CD1c-positive myeloid dendritic cell (primary cell): ENCODE measurements at regions not wholly inside any gene's neighbourhood (a gene's known extent, or its start where the extent isn't known, plus 50 kb on each side); places are given as distances from the start of the nearest gene placed in this dataset.

ENCODE experiments used
- DNase-seq: peaks from one replicate; pipeline ENCODE4 v3.0.0-alpha.2; 2016; ENCODE audit errors: extremely low spot score

DNA sequence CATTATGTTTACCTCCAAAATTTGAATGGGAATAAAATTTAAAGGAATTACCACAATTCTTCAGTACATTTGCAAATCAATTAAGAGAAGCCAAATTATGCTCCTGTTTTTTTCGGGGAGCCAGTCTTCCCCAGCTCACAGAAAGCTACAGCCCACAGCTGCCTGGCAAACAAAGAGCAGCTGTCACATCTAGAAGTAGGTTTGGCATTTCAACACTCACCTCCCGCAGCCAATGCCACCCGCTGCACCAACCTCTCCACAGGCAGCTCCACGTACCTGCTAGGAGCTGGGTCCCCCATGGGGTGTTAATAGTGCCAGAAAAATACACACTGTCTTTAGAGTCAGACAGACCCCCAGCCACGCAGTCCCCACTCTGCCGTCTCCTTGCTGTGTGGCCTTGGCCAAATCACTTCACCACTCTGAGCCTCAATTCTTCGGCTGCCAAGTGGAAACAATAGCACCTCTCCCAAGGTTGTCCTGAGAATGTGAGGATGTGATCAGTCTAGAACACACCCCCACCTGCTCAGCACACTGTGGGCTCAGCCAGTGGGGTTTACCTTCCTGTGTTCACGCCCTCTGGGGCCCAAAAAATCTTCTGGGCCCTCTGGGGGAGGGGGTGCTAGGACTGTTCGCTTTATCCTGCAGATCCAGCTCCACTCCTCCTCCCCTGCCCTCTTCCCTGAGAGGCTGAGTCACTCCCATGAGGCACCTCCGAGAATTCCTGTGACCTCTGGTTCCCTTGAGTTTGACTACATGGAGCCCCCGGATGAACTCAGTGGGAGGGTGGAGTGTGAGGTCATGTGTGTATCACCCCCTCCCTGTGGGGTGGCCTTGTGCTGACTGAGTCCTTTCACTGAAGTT, 204.3 kb upstream of the GRIK3 start:
- no peak for DNase-seq

DNA sequence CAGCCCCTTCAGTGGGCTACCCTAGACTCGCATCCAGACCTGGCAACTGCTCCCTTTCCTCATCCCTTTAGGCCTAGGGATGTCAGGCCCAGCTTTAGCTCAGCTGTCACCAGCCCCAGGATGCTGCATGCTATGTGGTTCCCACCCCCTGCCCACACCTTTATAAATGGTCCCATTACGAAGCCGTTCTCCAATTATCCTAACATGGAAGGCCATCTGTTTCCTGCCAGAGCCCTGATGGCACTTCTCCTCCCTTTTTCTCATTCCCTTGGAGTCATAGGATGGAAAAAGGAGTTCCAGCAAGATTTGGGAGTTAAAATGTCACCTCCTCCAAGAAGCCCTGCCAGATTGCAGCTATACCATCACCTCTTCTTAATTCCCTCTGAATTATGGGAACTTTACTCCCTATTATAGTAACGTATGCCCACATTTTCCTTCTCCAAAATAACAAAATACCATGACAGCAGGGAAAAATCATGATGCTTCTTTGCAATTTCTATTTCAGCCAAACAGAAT, 205.0 kb upstream of the GRIK3 start:
- no peak for DNase-seq

GRCh38 chr1:37240897-37241296, 206.6 kb upstream of the GRIK3 start:
- DNase-seq = no peak

DNA sequence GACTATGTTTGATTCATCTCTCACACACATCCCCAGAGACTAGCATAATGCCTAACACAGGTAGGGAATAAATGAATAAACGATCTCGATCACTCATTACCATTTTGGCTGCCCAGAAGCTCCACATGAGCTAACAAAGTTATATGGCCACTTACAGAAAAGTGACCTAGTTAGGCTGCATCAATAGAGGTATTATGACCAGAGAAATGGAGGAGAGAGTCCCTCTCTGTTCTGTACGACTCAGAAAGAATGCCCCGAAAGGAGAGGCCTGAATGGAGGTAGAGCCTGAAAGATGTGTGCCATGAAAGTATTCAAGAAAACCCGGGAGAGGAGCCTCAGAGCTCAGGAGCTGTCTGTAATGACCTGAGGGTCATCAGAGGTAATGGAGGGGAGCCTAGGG, 208.2 kb upstream of the GRIK3 start:
- no peak for DNase-seq

DNA sequence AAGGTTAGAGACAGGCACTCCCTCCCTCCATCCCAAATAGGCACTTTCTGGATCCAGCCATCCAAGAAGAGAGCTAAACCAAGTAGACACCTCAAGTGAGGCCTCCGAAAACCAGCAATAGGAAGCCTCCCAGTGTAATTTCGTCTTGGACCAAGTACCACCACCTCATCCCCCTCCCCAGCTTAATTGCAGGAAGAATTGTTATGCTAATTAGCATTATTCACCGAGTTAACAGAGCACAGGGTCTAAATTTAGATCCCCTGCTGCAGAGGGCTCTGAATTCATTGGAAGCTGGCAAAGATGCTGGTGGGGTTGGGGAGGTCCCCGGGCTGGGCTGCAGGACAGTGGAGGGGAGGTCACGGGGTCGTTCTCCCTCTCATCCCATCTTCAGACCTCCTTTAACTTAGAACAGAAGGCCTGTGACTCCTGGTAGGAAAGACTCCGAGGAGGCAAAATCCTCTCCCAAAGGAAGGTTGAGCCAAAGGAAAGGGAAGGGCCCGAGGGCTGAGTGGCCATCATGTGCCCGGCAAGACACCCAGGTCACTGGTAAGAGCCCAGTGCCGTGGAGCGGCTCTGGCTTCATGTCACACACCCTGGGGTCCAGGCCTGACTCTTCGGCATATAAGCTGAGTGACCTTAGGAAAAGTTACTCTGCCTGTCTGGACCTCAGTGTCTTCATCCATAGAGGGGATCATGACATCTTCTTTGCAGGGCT, 209.2 kb upstream of the GRIK3 start:
- DNase-seq = no peak

- DNase-seq = no peak
These were observed 209.8 kb upstream of the GRIK3 start for GRCh38 chr1:37244083-37244480.

DNA sequence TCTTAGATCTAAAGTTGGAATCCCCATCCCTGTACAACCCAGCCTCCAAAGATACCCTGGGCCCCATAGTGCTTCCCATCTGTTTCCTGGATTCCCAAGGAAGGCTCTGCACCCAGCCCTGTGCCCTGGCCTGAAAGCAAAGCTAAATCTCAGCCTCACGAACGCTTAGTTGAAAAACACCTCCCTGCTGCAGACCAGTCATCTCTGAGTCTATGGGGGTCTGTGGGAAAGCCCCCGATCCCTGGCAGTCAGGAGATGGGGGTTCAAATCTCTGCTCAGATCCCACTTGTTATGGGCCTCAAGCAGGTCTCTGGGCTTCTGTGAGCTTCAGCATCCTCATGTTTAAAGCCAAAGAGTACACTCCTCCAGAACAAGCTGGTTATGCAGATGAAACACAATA, 210.5 kb upstream of the GRIK3 start:
- no peak for DNase-seq

DNA sequence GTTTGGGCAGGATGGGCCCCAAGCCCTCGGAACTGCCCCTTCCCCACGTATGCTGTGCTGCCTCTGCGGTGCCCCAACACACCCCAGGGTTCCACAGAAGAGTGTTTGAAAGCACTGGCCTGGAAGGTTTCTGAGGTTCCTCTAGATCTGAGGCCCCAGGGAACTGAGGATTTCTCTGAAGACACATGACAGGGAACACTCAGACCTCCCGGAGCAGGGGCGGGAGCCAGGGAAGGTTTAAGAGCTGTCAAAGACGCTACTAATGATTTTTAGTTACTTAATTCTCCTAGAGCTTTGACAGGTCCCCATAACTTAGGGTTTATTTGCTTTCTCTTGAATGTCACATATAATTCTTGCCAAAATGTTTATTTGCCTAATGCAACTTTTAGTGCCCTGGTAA, 212.3 kb upstream of the GRIK3 start:
- DNase-seq = no peak

- DNase-seq = no peak
These were observed 216.1 kb upstream of the GRIK3 start for GRCh38 chr1:37250371-37250770.

- no peak for DNase-seq
These were observed 219.1 kb upstream of the ZC3H12A start for GRCh38 chr1:37255136-37255795.

- DNase-seq = no peak
These were observed 218.5 kb upstream of the ZC3H12A start for GRCh38 chr1:37255868-37256267.

DNA sequence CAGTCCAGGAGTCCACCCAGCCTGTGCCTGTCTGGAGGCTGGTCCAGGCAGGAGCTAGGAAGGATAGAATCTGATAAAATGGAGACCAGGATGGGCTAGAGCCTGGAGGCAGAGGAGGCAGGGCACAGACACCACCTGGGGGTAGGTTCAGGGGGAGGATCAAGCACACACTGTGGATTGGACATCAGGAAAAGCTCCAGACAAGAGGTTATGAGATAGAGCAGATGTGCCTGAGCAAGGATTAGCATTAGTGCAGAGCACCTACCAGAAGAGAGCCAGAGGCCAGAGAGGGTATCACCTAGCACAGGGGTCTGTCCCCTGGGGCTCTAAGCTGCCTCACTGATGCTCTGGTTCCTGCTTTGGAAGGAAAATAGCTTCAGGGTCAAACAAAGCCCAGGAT, 216.7 kb upstream of the ZC3H12A start:
- no peak for DNase-seq

GRCh38 chr1:37258068-37258467, 216.3 kb upstream of the ZC3H12A start:
- no peak for DNase-seq

DNA sequence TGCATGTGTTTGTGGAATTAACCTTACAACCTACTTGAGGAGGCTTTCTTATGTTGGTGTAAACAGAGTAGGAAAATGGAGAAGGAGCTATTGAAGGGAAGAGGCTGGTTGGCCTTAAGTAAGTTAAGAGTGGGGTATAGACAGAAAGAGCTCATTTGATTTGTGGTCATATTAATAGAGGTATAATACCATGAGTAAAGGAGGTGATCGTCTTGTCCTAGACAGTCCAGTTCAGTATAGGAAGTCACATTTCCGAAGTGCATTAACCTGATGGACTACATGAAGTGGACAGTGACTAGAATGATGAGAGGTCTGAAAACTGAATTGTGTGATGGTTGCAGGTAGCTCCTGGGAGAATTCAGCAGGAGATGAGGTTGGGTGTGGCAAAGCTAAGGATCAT, 215.4 kb upstream of the ZC3H12A start:
- DNase-seq = no peak

GRCh38 chr1:37261129-37261528, 213.3 kb upstream of the ZC3H12A start:
- no peak for DNase-seq

DNA sequence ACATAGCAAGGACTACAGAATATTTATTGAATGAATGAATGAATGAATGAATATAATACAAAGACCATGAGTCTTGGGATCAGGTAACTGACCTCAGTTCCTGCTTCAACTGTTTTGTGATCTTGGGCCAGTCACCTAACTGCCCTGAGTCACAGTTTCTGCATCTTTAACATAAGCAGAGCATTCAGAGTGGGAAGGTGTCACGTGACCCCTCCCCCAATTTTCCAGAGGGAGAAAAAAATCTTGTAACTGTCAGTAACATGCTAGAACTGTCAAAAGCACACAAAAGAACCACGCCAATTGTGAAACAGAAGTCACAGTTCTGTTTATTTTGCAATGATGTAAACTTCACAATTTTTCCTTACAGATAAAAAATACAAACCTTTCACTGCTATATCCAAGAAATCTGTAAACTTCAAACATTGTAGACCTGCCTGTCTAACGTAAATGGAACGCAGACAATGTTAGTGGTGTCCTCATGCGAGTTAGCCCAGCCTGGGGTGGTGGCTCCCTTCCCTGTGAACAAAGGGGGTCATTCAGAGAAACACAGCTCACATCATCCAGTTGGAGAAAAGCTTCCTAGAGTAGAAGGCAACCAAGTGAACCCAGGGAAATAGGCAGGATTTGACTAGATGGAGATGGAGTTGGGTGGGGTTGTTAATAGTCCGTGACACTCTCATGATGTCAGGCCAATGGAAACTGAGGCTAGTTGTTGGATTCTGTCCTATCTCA, 211.8 kb upstream of the ZC3H12A start:
- DNase-seq = no peak

GRCh38 chr1:37265156-37265555, 209.2 kb upstream of the ZC3H12A start:
- DNase-seq = no peak

- DNase-seq = no peak
These were observed 208.4 kb upstream of the ZC3H12A start for GRCh38 chr1:37265786-37266667.

- DNase-seq = no peak
These were observed 207.1 kb upstream of the ZC3H12A start for GRCh38 chr1:37267111-37267835.

GRCh38 chr1:37270639-37271038, 203.7 kb upstream of the ZC3H12A start:
- no peak for DNase-seq
